ENCODE measurements at regions not wholly inside any gene's neighbourhood (a gene's known extent, or its start where the extent isn't known, plus 50 kb on each side); places are given as distances from the start of the nearest gene placed in this dataset.
A peak's percentile ranks its signal among the peaks of the same experiment; 100 is the strongest.

DNA sequence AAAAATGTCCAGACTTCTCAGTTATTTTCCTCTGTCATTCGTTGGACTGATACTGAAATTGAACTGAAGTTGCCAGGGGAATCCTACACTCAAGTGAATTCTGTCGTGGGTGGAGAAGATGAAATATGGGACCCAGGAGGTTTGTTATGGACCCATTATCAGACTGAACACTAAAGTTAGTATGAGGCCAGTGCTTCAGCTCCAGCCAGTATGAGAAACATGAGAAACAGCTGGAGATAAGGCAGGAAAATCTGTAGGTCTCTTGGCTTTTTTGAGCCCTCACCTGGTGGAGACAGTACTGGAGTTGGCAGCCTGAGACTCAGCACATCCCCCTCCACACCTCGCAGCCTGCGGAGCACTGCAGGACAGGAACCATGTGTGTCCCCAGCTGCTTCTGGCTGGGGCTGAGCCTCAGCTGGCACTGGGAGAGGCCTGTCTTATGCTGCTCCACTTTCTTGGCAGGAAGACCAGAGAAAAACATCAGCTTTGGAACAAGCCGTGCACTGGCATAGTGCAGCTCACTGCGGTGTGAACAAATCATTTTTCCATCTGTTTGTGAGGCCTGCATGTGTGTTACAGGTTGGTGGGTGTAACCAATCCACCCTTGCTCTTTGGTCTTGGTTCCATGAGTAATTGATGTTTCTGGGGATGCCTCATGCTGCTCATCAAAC is 641.0 kb downstream of the FGF9 start:
- peak; percentile 14 for DNase-seq (ENCODE audit: low spot score)

DNA sequence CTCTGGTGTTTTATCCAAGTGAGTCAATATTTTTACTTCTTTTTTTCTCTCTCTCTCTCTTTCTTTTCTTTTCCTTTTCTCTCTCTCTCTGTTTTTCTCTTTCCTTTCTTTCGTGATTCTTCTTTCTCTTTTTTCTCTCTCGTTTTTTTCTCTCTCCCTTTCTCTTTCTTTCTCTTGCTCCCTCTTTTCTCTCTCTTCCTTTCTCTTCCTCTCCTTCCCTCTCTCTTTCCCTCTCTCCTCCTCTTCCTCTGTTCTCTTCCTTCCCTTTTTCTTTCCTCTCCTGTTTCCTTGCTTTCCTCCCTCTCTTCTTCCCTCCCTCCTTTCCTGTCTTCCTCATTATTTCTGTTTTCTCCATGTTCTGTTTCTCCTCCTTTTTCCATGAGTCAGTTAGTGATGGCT is 641.5 kb downstream of the FGF9 start:
- no peak for DNase-seq (ENCODE audit: low spot score)

DNA sequence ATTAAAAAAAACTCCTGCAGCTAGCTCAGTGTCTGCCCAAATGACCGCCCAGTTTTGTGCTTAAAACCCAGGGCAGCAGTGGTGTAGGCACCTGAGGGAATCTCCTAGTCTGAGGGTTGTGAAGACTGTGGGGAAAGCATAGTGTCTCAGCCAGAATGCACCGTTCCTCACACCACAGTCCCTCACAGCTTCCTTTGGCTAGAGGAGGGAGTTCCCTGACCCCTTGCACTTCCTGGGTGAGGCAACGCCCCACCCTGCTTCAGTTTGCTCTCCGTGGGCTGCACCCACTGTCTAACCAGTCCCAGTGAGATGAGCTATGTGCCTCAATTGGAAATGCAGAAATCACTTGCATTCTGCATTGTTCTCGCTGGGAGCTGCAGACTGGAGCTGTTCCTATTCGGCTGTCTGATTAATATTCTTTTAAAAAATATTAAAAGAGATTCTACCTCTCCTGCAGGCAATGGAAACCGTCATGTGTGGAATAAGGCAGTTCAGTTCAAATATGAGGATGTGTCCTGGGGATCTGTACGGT is 645.7 kb downstream of the FGF9 start:
- DNase-seq (ENCODE audit: low spot score): no peak

DNA sequence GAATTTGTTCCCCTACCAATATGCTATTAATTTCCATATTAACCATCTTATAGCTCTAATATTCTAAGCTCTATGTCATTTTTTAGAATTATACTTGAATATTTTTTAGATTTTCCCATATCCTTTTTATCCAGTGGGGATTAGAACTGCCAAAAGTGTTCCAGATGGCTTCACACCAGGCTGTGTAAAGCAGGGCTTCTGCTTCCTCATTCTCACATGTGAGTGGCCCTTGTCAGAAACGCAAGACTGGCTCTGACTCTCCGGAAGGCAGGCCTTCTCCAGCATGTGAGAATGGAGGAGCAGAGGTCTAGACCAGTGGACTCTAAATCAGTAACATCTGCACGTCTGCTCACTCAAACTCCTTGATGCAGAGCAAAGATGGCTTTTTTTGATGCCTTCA is 650.1 kb downstream of the FGF9 start:
- no peak for DNase-seq (ENCODE audit: low spot score)

DNA sequence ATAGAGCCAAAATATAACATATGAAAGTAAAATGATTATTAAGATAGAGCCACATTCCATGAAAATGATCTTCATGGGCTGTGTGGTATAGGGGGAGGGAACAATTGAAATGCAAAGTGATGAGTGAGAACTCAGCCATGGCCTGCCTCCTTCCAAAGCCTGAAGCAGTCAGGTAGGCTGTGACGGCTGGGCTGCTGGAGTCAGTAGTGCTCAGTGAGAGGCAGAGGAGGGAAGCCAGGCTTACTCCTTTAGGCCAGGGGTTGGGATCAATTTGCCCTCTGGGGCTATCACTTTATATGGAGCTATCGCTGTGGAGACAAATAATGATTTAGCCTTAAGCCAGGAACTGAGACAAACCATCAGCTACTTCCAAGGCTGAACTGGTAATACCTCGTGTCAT is 654.9 kb downstream of the FGF9 start:
- DNase-seq (ENCODE audit: low spot score): no peak

DNA sequence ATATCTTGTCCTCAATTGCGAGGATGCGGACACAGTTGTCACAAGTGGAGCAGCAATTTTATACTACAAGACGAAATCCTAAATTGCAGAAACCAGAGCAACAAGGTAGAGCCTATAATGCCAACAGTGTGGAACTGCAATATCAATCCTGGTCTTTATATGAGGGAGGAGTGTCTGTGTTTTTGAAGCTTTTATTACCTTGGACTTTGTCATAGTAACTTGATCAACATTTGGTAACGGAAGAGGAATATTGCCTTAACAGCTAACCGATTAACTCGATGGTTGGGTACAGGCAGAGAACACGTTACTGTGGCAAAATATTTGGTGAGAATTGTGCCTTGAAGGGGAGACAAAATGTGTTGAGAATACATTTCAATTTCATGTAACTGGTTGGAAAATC is 661.5 kb downstream of the FGF9 start:
- DNase-seq (ENCODE audit: low spot score): no peak

DNA sequence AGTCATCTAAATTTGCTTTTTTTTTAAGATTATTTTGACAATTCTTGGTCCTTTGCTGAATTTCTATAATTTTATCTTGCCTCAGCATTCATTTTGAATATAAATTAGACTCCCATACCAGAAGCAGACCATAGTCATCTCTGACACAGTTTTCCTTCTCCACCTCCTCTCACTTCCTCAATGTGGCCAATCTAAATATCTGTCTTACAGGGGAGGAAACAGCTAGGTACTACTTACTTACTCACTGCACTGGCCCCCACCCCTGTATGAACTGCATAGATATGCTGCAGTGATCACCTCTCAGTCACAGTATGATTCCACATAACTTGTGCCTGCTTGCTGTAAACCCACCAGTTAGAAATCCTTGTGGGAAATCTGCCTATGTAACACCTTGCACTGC is 665.6 kb downstream of the FGF9 start:
- DNase-seq (ENCODE audit: low spot score): no peak

DNA sequence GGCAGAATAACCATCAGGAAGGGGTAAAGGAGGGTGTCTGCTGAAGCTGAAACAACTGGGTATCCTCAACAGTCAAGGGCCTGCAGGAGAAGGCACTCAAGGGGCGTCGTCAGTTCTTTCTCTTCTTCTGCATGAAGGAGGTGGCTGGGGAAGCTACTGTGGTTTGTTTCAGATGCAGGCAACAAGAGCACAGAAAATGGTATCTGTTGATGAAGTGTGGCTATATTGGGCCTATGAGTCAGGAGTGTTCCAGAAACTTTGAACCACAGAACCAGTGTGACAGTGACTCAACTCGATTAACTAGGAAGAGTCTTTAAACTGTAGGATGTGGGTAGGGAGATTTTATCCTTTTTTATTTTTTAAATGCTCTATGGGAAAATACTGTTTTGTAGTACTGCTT is 686.3 kb downstream of the FGF9 start:
- no peak for DNase-seq (ENCODE audit: low spot score)

DNA sequence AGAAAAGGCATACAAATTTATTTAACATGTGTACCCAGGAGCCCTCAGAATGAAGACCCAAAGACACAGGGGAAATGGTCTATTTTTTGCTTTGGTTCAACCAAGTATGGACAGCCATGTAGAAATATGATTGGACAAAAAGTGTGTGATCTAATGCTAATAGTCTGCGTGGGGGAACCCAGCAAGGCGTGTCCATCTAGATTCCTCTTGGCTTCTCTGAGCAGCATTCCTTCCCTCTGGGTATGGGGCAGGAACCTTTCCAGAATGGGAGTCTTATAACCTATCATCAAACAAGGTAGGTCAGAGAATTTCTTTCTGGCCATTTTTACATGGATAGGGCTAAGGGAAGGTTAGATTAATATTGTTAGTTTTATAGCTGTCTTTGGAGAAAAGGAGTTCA is 698.2 kb downstream of the FGF9 start:
- no peak for DNase-seq (ENCODE audit: low spot score)

DNA sequence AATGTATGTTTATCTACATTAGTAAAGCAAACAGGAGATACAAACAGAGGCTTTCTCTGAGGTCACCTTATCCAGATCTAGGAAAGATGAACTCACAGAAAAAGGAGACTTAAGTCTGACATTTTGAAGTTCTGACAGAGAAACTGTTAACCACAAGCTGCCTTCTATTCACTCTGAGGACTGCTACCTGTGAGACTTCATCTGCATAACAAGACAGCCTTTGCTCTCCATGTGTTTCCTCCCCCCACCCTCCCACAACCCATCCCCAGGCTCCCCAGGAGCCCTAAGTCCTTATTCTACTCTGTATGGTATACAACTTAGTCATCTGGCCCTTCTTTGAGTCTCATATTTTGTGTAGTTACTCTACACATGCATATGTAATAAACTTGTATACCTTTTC is 699.0 kb downstream of the FGF9 start:
- no peak for DNase-seq (ENCODE audit: low spot score)

DNA sequence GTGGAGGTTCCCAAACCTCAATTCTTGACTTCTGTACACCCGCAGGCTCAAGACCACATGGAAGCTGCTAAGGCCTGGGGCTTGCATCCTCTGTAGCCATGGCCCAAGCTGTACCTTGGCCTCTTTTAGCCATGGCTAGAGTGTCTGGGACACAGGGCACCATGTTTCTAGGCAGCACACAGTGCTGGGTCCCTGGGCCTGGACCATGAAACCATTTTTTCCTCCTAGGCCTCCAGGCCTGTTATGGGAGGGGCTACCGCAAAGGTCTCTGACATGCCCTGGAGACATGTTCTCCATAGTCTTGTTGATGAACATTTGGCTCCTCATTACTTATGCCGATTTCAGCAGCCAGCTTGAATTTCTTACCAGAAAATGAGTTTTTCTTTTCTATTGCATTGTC is 701.4 kb downstream of the FGF9 start:
- DNase-seq (ENCODE audit: low spot score): no peak

DNA sequence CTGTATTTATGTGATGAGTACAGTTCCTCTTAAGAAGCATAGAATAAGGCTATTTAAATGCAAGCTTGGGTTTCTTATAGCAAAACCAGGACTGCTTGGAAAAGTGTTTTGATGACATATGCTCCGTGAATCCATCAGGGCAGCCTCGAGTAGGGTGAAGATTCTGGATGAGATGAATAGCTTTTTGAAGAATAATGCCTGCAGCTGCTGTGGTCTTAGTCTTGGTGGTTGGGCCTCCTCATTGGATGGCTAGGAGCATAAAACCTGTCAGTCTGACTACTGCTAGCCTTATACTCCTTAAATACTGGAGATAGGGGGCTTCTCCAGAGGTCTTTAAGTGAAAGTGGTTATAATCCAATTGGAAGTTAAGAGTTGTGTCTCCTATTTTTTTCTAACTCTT is 704.3 kb downstream of the FGF9 start:
- no peak for DNase-seq (ENCODE audit: low spot score)

DNA sequence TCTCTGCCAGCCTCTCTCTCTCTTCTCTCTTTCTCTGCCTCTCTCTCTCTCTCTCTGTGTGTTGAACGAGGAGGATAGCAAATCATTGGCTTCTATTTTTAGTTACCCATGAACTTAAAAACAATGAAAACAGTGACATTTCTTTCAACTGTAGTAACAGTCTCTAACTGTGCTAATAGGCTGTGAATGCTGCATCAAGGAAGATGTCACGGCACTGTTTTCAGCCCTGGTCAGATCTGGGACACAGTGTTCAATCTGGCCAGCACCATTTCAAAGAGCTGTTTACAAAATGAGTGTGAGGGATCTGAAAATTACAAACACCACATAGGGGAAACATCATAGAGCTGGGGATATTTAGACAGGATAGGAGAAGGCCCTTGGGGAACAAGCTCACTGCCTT is 717.0 kb downstream of the FGF9 start:
- no peak for DNase-seq (ENCODE audit: low spot score)

DNA sequence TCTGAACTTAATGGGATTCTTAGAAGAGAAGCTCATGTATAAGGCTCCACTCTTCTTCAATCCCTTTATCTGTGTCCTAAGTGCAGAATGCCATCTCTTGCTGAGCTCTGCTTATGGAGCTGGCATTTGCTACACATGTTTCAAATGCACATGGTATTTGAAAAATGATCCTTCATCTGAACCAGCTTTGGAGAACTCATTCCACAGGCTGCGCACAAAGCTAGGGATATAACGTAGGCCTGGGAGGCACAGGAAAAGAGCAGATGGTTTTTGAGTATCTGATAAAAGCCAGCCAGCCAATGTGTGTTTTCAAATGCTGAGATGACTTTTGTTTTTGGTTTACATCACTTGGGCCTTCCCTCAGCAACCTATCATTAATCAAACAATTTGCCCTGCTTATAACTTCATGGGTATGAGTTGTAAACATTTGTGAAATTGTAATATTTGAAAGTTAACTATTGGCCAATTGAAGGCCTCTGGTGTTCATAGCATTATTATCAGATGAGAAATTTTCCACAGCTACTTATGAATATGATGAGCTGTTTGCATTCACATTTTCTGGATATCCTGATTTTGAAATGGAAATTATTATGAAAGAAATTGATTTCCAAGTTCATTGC is 729.0 kb downstream of the FGF9 start:
- DNase-seq (ENCODE audit: low spot score): no peak

DNA sequence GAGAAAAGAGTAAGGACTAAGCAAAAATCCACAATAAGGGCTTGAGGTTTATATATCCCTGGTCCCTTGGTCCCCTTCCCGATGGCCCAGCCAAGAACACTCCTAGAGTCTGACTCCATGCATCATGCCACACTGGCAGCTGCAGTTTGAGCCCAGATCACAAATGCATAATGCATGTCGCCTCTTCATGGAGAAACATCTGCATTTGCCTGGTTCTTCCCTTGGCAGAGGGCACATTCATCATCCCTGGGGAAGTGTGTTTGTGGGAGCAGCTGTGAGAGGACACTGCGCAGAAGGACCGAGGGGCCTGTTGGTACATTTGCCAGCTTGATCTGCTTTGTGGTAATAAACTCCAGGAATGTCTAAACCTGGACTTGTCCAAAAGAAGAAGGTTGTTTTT is 731.8 kb downstream of the FGF9 start:
- no peak for DNase-seq (ENCODE audit: low spot score)

DNA sequence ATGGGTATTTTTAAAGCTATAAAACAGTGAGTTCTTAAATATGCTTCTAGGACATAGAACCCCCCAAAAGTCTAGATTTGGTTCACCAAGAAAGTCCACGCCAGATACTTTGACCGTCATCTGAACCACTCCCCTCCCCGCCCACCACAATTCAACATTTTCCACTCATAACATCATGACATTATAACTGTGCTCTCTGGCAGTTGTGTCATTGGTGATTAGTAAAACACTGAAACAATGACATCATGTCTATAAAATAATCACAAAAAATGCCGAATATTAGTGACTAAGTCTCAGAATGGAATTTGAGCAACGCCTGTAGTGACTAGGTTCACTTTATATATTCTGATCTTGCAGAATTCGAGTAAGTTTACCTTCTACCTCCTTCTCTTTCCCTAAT is 732.3 kb downstream of the FGF9 start:
- no peak for DNase-seq (ENCODE audit: low spot score)

DNA sequence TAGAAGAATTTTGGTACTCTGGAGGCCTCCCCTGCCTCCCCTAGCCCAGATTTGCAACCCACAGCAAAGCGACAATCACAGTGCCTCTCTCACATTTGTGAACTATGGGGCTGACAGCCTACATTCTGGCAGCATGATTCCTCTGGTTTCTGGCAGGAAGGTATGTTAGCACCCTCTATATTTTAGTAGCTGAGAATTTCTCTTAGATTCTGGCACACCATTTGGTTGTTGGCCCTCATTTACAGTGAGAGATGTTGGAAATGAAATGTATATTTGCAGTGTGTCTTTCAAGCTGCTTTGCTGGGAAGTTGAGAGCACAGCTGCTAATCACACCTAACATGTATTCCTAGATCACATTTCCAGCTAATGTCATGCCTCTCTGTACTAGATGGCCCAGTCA is 735.0 kb downstream of the FGF9 start:
- DNase-seq (ENCODE audit: low spot score): no peak

DNA sequence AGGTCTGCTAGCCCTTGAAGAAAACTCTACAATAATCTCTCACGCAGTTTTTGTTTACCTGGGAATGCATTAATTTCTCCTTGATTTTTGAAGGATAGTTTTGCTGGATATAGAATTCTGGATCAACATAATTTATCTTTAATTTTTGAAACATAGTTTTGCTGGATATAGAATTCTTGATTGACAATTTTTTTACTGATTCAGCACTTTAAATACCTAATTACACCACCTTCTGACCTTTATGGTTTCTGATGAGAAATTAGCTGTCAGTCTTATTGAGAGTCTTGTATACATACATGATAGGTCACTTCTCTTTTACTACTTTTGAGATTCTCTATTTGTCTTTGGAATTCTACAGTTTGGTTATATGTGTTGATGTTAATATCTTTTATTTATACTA is 741.6 kb downstream of the FGF9 start:
- DNase-seq (ENCODE audit: low spot score): no peak

DNA sequence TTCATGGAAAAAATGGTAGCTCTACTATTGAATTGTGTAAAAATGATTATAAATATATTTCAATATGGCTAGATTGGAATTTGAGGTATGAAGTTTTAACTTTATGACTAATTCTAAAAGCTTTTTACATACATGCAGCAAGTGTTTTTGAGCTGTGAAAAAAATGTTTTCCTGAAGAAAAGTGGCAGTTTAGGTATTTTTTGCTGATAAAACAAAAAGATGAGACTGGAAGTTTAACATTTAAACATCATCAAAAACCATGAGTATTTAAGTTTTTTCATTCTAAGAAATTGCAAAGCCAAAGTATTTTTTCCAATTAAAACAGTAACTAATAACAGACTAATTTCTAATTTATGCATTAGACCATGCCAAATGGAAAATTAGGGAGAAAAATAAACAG is 751.1 kb downstream of the FGF9 start:
- no peak for DNase-seq (ENCODE audit: low spot score)

DNA sequence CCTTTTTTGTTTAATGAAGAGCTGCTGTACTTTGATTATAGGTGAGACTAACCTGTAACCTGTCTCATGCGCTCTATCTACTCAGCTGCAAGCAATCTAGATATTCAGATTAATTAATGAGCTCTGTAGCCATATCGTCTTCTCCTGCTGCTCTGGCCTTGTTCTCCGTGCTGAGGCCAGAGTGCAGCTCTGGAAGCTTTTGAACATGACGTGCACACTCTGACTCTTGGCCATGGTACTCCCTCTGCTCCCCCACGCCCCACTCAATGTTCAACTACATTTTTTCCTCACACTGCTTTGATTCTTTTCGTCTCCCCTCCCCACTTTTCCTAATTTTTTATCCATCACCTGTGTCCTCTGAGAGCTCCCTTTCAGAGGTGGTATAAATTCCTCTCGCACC is 751.8 kb downstream of the FGF9 start:
- DNase-seq (ENCODE audit: low spot score): no peak

DNA sequence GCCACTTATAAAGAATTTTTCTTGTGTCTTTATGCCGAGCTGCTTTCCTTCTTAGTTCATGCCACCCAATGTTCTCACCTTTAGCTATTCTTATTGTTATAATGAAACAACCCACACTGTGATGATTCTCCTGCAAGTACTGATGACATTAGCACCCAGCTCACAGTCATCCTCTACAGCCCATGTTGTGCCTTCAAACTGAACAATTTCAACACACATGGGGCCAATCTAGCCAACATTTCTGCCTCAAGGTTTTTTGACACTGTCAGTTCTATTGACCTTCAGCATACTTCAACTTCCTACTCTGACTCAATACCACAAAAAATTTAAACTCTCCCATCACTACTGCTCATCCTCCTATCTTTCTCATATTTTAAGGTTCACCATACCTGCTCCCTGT is 752.4 kb downstream of the FGF9 start:
- no peak for DNase-seq (ENCODE audit: low spot score)

DNA sequence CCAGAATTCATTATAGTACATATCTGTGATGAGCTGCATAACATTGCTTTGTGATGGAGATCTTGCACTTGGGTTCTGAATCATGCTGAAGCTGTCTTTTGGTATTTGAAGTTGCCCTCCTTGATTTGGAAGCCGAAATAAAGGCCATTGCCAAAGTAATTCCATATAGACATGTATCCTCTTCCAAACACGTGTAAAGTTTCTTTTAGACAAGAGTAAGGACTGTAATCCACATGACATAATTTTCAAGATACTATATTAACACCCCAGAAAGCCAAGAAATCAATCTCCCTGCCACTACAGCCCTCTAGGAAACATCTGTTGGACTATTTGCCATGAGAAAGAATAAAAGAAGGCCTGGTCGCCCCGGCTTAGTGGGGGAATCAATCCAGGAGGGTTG is 754.2 kb downstream of the FGF9 start:
- DNase-seq (ENCODE audit: low spot score): no peak

DNA sequence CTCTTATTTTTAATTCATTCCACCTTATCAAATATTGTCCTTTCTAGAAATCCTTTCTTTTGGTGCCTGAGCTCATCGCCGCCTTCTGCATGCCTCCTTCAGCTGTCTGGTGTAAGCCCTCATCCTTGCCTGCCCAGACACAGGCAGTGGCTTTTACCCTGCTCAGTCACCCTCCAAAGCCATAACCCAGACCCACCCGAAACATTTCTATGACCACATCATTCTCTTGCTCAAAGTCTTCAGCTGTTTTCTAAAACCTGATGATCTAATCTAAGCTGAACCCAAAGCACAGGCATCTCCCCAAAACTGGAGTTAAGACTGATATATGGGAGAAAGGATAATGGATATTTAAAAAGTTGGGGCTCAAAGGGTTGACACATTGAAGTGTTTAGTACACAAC is 753.7 kb upstream of the SGCG start:
- no peak for DNase-seq (ENCODE audit: low spot score)

DNA sequence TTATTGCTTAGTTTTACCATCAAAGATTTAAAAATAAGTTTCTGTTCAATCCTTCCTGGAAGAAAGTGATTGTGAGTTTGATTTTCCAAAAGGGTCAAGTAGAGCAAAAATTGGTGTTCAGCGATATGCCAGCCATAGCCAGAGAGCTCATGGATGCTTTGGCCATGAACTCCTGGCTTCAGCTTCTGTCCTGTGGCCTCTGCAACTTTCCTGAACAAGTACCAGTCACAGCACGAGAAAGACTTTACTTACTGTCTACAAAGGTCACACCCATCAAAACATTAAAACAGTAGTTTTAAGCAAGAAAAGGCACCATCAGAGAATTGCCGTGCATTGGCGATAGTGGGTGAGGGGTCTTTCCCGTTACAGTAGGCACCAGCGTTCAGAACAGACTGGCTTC is 753.0 kb upstream of the SGCG start:
- DNase-seq (ENCODE audit: low spot score): no peak

All from pons (tissue), 1 donor.